ENCODE measurements at regions not wholly inside any gene's neighbourhood (a gene's known extent, or its start where the extent isn't known, plus 50 kb on each side); places are given as distances from the start of the nearest gene placed in this dataset.

GRCh38 chr14:62101189-62101588, 339.0 kb downstream of the SNAPC1 start:
- no peak for DNase-seq

GRCh38 chr14:62101673-62102348, 339.6 kb downstream of the SNAPC1 start:
- no peak for DNase-seq

- DNase-seq: no peak
Measured at GRCh38 chr14:62102349-62102725, 340.1 kb downstream of the SNAPC1 start.

- DNase-seq: no peak
Measured at GRCh38 chr14:62103464-62103863, 341.2 kb downstream of the SNAPC1 start.

- no peak for DNase-seq
Measured at GRCh38 chr14:62110941-62111340, 348.7 kb downstream of the SNAPC1 start.

GRCh38 chr14:62117010-62117750, 355.0 kb downstream of the SNAPC1 start:
- DNase-seq: peak; percentile 26

GRCh38 chr14:62117751-62118105, 355.5 kb downstream of the SNAPC1 start:
- no peak for DNase-seq

- no peak for DNase-seq
Measured at GRCh38 chr14:62118461-62118860, 356.2 kb downstream of the SNAPC1 start.

- DNase-seq: no peak
Measured at GRCh38 chr14:62118871-62119270, 356.7 kb downstream of the SNAPC1 start.

- DNase-seq: no peak
Measured at GRCh38 chr14:62123961-62124360, 361.7 kb downstream of the SNAPC1 start.

GRCh38 chr14:62125793-62126192, 363.6 kb downstream of the SNAPC1 start:
- no peak for DNase-seq

- peak; percentile 38 for DNase-seq
Measured at GRCh38 chr14:62126879-62127478, 364.8 kb downstream of the SNAPC1 start.

- no peak for DNase-seq
Measured at GRCh38 chr14:62130441-62130840, 368.2 kb downstream of the SNAPC1 start.

GRCh38 chr14:62133776-62134550, 371.7 kb downstream of the SNAPC1 start:
- no peak for DNase-seq

GRCh38 chr14:62138593-62138992, 376.4 kb downstream of the SNAPC1 start:
- no peak for DNase-seq

GRCh38 chr14:62141139-62141538, 378.9 kb downstream of the SNAPC1 start:
- no peak for DNase-seq

GRCh38 chr14:62143245-62143644, 381.0 kb downstream of the SNAPC1 start:
- DNase-seq: no peak

- no peak for DNase-seq
Measured at GRCh38 chr14:62144863-62145262, 382.6 kb downstream of the SNAPC1 start.

GRCh38 chr14:62146030-62146429, 383.8 kb downstream of the SNAPC1 start:
- DNase-seq: no peak

GRCh38 chr14:62156052-62156451, 393.8 kb downstream of the SNAPC1 start:
- no peak for DNase-seq

GRCh38 chr14:62158779-62159178, 396.6 kb downstream of the SNAPC1 start:
- no peak for DNase-seq

GRCh38 chr14:62159314-62159713, 397.1 kb downstream of the SNAPC1 start:
- no peak for DNase-seq

GRCh38 chr14:62162998-62163589, 400.9 kb downstream of the SNAPC1 start:
- peak; percentile 27 for DNase-seq

Measured in amniotic stem cell (primary cell).